Activated CD4-positive, alpha-beta T cell treated with anti-CD3 and anti-CD28 coated beads for 24 hours (primary cell): ENCODE measurements at regions not wholly inside any gene's neighbourhood (a gene's known extent, or its start where the extent isn't known, plus 50 kb on each side); places are given as distances from the start of the nearest gene placed in this dataset.

Source experiments
- DNase-seq, 2 donors: peaks; one replicate each; pipeline ENCODE4 v3.0.0-alpha.2; 2020; ENCODE audit warnings: low read depth in 2 of 2

DNA sequence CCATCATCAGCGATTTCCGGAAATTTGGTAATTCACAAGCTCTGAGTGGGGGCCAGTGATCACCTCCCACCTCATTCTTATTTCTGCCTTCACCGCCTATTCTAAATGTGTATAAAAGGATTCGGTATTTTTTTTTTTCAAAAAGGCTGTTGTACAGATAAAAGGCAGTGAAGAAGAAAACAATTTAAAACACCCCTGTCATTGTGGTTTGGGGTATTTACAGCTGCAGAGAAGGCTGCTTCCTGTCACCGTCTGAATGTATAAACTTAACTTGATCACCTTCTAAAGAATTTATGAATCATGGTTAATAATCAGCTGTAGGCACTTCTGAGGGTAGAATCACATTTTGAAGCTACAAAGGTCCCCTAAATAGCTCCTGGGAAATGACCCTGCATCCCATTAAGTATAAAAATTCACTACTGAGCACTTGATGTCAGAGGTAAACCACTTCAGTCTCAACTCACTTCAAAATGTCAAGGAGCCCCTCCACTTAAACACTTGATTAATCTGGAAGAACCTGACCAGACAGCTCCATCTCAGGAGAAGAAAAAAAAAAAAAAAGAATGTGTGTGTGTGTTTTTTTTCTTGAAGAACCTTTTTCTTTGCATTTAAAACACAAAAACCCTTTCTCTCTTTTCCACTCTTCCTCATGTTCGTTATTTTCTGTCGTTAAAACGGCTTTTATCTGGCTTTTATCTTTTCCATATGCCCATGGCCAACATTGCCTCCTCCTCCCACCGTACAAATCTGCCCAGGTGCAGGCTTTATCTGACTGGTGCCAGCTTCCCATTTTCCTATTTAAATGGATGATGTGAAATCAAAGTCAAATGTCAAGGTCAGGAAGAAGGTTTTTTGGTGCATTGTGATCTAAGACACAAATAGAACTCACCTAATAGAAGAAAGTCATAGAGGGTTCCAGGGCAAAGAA lies 291.2 kb downstream of the IRX1 start:
- DNase-seq: no peak

GRCh38 chr5:3888310-3888709 lies 292.7 kb downstream of the IRX1 start:
- DNase-seq: no peak

- no peak for DNase-seq
These were observed 293.9 kb downstream of the IRX1 start for GRCh38 chr5:3889412-3890142.

DNA sequence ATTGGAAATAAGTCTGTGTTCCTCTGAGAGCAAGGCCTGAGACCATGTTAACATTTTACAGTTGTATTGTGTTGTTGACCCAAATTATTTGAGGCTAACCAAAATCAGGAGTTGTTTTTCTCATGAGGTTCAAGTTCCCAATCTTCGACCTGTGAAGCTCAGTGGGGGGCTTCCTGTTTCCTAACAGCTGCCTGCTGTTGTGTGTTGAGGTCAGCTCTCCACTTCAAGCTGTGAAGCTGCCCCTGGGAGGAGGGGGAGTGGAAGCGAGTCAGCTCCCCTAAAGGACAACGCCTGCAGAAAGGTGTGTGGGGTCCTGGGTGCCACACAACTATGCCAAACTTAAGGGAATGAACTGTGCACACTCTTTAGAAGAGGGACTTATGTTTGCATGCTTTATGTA lies 295.5 kb downstream of the IRX1 start:
- DNase-seq: no peak

- DNase-seq: no peak
These were observed 297.9 kb downstream of the IRX1 start for GRCh38 chr5:3893527-3893926.

GRCh38 chr5:3893975-3894374 lies 298.3 kb downstream of the IRX1 start:
- no peak for DNase-seq

GRCh38 chr5:3896098-3896497 lies 300.5 kb downstream of the IRX1 start:
- DNase-seq: no peak

DNA sequence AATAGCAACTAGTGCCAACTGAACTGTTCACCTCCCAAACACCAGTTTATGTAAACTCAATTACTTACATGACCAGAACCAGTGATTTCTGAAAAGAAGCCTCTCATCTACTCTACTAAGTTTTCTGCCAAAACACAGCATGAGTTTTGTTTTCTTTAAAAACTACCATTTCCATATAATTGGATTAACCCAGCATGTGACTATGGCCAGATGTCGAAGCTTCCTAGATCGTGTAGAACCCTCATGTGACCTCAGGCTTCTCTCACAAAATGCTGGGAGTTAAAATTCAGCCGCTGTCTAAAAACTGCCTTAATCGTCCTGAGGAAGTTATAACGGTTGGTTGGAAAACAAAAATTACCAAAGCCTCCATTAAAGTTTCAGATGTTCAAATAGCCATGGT lies 303.5 kb downstream of the IRX1 start:
- no peak for DNase-seq

DNA sequence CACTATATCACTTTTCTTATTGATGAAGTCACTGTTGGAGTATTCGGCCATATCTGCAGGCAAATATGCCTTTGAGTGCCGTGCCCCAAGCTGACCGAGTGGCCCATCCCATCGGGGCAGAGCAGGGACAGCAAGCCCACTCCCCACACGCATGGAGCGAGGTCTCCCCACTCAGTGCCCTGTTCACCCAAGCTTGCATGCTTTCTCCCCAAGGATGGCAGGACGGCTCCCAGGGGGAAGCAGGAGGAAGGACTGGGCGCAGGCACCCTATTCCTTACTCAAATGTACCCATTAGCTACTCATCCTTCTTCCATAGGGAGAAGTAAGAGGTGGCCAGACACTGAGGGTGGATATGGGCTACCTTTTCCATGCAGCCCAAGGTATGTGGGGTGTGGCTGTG lies 309.0 kb downstream of the IRX1 start:
- no peak for DNase-seq

DNA sequence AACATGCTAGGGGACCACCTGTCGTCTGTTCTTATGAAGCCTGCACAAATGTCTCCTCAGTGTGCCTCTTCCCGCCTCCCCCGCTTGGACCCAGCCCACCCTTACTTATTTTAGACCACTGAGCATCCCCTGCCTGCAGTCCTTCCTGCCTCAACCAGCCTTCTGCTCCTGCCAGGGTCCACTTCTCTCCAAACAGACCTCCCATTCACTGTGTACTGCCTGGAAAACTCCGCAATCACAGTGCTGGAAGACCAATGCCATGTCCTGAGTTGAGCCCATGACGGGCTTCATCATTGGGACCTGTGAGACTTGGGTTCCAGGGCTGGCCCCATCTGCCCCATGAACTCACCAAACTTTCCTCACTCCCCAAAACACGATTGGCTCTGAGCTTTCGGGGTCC lies 309.4 kb downstream of the IRX1 start:
- DNase-seq: no peak

DNA sequence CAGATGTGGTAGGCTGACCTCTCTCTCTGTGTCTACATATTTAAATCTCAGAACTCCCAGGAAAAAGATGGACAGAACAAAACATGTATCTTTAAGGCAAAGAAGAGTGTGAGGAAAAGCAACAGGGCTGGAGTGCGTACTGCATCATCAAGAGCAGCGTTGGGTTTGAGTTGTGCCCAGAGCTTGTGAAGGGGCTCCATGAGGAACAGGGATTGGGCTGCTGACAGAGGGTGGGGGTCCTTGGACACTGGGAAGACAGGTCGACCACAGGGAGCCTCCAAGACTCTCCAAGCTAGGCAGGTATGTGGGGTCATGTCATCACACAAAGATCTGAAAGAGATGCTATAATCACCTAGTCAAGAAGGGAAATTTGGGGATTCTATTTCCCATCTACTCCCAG lies 309.9 kb downstream of the IRX1 start:
- DNase-seq: no peak

- DNase-seq: no peak
These were observed 315.5 kb downstream of the IRX1 start for GRCh38 chr5:3911111-3911510.

DNA sequence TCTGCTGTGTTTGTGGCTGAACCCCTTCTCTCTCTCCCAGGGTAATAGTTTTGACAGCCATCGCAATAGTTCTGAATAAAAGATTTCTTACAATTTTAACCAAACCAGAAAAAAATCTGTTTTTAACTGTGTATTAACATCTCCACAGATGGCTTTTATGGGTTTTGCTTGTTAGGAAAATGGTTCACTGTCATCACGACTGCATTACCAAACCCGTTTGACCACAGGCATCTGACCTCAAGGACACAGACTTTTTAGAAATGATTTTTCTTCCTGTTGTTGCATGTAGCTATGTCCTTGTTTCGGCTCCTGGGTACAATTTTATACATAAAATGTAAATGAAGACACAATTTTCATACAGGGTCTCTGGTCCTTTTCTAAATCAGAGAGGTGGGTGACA lies 316.1 kb downstream of the IRX1 start:
- no peak for DNase-seq

- no peak for DNase-seq
These were observed 317.2 kb downstream of the IRX1 start for GRCh38 chr5:3912790-3913189.

DNA sequence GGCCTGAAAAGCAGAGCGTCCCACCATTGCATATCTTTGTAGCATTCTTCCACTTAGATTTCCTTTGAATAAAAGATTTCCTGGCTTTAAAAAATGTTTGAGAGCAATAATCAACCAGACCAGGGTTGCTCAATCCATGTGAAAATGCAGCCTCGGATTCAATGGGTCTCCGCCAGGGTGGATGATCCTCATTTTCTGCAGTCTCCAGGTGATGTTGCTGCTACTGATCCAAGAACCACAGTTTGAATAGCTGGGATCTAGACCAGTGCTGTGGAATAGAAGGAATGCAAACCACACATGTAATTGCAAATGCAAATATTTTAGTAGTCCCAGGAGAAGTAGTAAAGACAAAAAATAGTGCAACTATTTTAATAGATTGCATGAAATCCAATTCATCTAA lies 317.6 kb downstream of the IRX1 start:
- no peak for DNase-seq

GRCh38 chr5:3925022-3925421 lies 329.4 kb downstream of the IRX1 start:
- DNase-seq: no peak

DNA sequence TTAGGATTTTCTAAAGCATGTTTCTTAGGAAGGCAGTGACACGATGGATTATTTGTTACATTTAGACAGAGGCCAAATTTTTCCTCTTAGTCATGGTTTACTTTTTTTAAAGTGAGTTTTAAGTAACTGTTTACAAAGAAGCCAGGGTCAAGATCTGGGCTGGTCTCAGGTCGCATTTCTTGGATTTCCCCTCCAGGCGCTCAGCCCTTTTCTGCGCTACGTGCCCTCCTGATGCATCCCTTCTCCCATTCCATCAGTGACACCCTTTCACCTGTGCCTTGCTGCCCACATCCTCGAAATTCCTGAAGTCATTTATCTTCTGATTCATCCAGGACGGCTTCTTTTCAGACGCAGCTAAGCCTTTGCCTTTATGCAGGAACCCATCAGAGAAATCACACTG lies 330.3 kb downstream of the IRX1 start:
- no peak for DNase-seq

- no peak for DNase-seq
These were observed 334.2 kb downstream of the IRX1 start for GRCh38 chr5:3929799-3930198.

- no peak for DNase-seq
These were observed 336.3 kb downstream of the IRX1 start for GRCh38 chr5:3931976-3932375.

GRCh38 chr5:3933536-3933935 lies 337.9 kb downstream of the IRX1 start:
- DNase-seq: no peak

GRCh38 chr5:3933966-3934365 lies 338.3 kb downstream of the IRX1 start:
- DNase-seq: no peak

GRCh38 chr5:3943859-3944258 lies 348.2 kb downstream of the IRX1 start:
- DNase-seq: no peak

GRCh38 chr5:3944930-3945329 lies 349.3 kb downstream of the IRX1 start:
- no peak for DNase-seq
